Bronchial epithelial cell (primary cell): ENCODE measurements at regions not wholly inside any gene's neighbourhood (a gene's known extent, or its start where the extent isn't known, plus 50 kb on each side); places are given as distances from the start of the nearest gene placed in this dataset.

Source experiments
- DNase-seq: peaks from one replicate; pipeline ENCODE4 v3.0.0-alpha.2; 2010; ENCODE audit warnings: low read depth
- FAIRE-seq: peaks from 2 replicates; lab custom pipeline; 2011; peaks lifted over from hg19 to GRCh38; lab: Jason Lieb, UNC
- H3K27me3 ChIP-seq: 2 replicates; pipeline ENCODE4 v1.5.1; 2011; ENCODE audit warnings: low read length; ENCODE audit not compliant: control insufficient read depth, insufficient read depth
- H3K36me3 ChIP-seq: 2 replicates; pipeline ENCODE4 v1.5.1; 2011; ENCODE audit warnings: low read length; ENCODE audit not compliant: control insufficient read depth, insufficient read depth
- H3K4me3 ChIP-seq: 2 replicates; pipeline ENCODE4 v1.5.1; 2011; ENCODE audit warnings: mild to moderate bottlenecking, low read depth, low read length, control low read depth
- CTCF ChIP-seq: IDR thresholded peaks from 2 replicates; pipeline ENCODE4 v1.5.1; 2011; ENCODE audit warnings: mild to moderate bottlenecking, moderate library complexity, low read length, control low read depth, inconsistent platforms; ENCODE audit not compliant: insufficient read depth, severe bottlenecking

- no peak for FAIRE-seq
Measured at GRCh38 chr5:103345461-103345860, 86.9 kb downstream of the MACIR start.

GRCh38 chr5:103340717-103341388 lies 82.3 kb downstream of the MACIR start:
- FAIRE-seq (no peak), DNase-seq (no peak)
- Histone ChIP-seq H3K27me3 (no peaks in the 10 kb centered on the region), H3K36me3 (no peaks in the 10 kb centered on the region), H3K4me3 (no peak overlapping the region)
- no peak for TF ChIP-seq CTCF

More at GRCh38 chr5:103345461-103345860, 86.9 kb downstream of the MACIR start:
- H3K36me3 ChIP-seq: no peaks in the 10 kb centered on the region
- no peak for TF ChIP-seq CTCF
- H3K4me3 ChIP-seq: no peak overlapping the region
- no peaks in the 10 kb centered on the region for H3K27me3 ChIP-seq
- no peak for DNase-seq

GRCh38 chr5:103340132-103340531 lies 81.6 kb downstream of the MACIR start:
- no peak overlapping the region for H3K4me3 ChIP-seq
- no peak for FAIRE-seq
- DNase-seq: no peak
- no peak for TF ChIP-seq CTCF
- H3K27me3 ChIP-seq: no peaks in the 10 kb centered on the region
- H3K36me3 ChIP-seq: no peaks in the 10 kb centered on the region

- no peak for DNase-seq
- H3K4me3 ChIP-seq: no peak overlapping the region
- H3K27me3 ChIP-seq: no peaks in the 10 kb centered on the region
- H3K36me3 ChIP-seq: no peaks in the 10 kb centered on the region
- TF ChIP-seq CTCF: no peak
- FAIRE-seq: no peak
Measured at GRCh38 chr5:103336941-103337340, 78.4 kb downstream of the MACIR start.

- no peak for TF ChIP-seq CTCF
- Histone ChIP-seq H3K36me3 (no peaks in the 10 kb centered on the region), H3K27me3 (no peaks in the 10 kb centered on the region), H3K4me3 (no peak overlapping the region)
- FAIRE-seq (no peak), DNase-seq (no peak)
Measured at GRCh38 chr5:103333376-103333775, 74.8 kb downstream of the MACIR start.

GRCh38 chr5:103330875-103331274 lies 72.3 kb downstream of the MACIR start:
- TF ChIP-seq CTCF: no peak

More at GRCh38 chr5:103330875-103331274, 72.3 kb downstream of the MACIR start:
- no peak for DNase-seq
- Histone ChIP-seq H3K4me3 (no peak overlapping the region), H3K36me3 (no peaks in the 10 kb centered on the region), H3K27me3 (no peaks in the 10 kb centered on the region)
- no peak for FAIRE-seq
